ENCODE measurements at regions not wholly inside any gene's neighbourhood (a gene's known extent, or its start where the extent isn't known, plus 50 kb on each side); places are given as distances from the start of the nearest gene placed in this dataset.

DNA sequence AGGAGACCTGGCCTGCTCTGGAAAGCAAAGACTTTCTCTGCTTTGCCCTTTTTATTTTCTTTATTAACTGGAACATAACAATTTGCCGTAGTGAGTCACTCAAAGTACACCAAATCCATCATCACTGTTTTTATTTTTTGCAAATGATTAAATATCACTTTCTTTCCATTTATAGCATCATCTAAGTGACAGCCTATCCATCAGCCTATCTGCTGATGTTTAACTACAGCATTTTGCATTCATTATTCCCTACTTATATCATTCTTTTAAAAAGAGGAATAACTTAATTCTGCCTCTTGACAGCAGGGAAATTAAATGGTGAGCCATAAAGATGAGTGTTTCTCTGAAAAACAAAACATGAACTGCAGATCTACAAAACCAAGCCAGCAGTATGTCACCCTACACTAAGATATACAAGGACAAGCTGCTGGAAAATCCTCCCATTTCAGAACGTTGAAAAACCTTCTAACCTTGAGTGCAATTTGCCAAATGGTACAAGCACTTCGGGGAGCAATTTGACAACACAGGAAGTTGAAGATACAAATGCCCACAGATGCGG is 821.3 kb upstream of the TMEM132C start:
- TF ChIP-seq, protein P1, sequence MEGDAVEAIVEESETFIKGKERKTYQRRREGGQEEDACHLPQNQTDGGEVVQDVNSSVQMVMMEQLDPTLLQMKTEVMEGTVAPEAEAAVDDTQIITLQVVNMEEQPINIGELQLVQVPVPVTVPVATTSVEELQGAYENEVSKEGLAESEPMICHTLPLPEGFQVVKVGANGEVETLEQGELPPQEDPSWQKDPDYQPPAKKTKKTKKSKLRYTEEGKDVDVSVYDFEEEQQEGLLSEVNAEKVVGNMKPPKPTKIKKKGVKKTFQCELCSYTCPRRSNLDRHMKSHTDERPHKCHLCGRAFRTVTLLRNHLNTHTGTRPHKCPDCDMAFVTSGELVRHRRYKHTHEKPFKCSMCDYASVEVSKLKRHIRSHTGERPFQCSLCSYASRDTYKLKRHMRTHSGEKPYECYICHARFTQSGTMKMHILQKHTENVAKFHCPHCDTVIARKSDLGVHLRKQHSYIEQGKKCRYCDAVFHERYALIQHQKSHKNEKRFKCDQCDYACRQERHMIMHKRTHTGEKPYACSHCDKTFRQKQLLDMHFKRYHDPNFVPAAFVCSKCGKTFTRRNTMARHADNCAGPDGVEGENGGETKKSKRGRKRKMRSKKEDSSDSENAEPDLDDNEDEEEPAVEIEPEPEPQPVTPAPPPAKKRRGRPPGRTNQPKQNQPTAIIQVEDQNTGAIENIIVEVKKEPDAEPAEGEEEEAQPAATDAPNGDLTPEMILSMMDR (conservative IDR thresholded peaks at IDR 0.05; ENCODE audit: low read depth, low read length) = no peak
- no peak for TF ChIP-seq EZH2phosphoT487 (IDR thresholded peaks at IDR 0.05; ENCODE audit: borderline replicate concordance, low read length)
- no peak for TF ChIP-seq EZH2 (IDR thresholded peaks at IDR 0.05; ENCODE audit: low read length, unreplicated experiment)

Data from PC-3 (cell line).